MM.1S (cell line): ENCODE measurements at regions not wholly inside any gene's neighbourhood (a gene's known extent, or its start where the extent isn't known, plus 50 kb on each side); places are given as distances from the start of the nearest gene placed in this dataset.

Experiments used
- DNase-seq: peaks from one replicate; pipeline ENCODE4 v3.0.0-alpha.2; 2015
- H2AFZ ChIP-seq: fragments of 300-600 bp; sonication (generic); 2 replicates; pipeline ENCODE4 v1.6.0; 2016; ENCODE audit warnings: antibody characterized with exemption, low read length
- H3F3A ChIP-seq: fragments of 300-600 bp; sonication (generic); 2 replicates; pipeline ENCODE4 v1.6.1; 2016; ENCODE audit warnings: mild to moderate bottlenecking, antibody characterized with exemption, low read length, moderate library complexity, mixed read lengths; ENCODE audit not compliant: insufficient read depth
- H3K27ac ChIP-seq: fragments of 300-600 bp; sonication (generic); 2 replicates; pipeline ENCODE4 v1.5.1; 2016; ENCODE audit warnings: mild to moderate bottlenecking, low read length
- H3K27me3 ChIP-seq: fragments of 300-600 bp; sonication (generic); replicated peaks from 2 replicates; pipeline ENCODE4 v1.6.0; 2016; ENCODE audit warnings: low read length; ENCODE audit not compliant: insufficient read depth
- H3K36me3 ChIP-seq: fragments of 300-600 bp; sonication (generic); replicated peaks from 2 replicates; pipeline ENCODE4 v1.6.1; 2016; ENCODE audit warnings: mild to moderate bottlenecking, low read length, mixed read lengths; ENCODE audit not compliant: insufficient read depth
- H3K4me1 ChIP-seq: fragments of 300-600 bp; sonication (generic); 2 replicates; pipeline ENCODE4 v1.6.1; 2016; ENCODE audit warnings: low read length, mixed read lengths
- H3K4me2 ChIP-seq: fragments of 300-600 bp; sonication (generic); 2 replicates; pipeline ENCODE4 v1.6.0; 2016; ENCODE audit warnings: low read depth, low read length
- H3K4me3 ChIP-seq: fragments of 300-600 bp; sonication (generic); 2 replicates; pipeline ENCODE4 v1.5.1; 2016; ENCODE audit warnings: low read length, mixed read lengths
- H3K79me2 ChIP-seq: fragments of 300-600 bp; sonication (generic); 2 replicates; pipeline ENCODE4 v1.6.1; 2016; ENCODE audit warnings: mixed run types, low read length, mixed read lengths
- H3K9ac ChIP-seq: fragments of 300-600 bp; sonication (generic); 2 replicates; pipeline ENCODE4 v1.6.1; 2016; ENCODE audit warnings: low read length, mixed read lengths
- H3K9me2 ChIP-seq: fragments of 300-600 bp; sonication (generic); replicated peaks from 2 replicates; pipeline ENCODE4 v1.6.1; 2016; ENCODE audit warnings: mild to moderate bottlenecking, low read length, mixed read lengths; ENCODE audit not compliant: insufficient read depth
- H3K9me3 ChIP-seq: fragments of 300-600 bp; sonication (generic); replicated peaks from 2 replicates; pipeline ENCODE4 v1.6.1; 2016; ENCODE audit warnings: mild to moderate bottlenecking, low read length, mixed read lengths; ENCODE audit not compliant: insufficient read depth
- H4K20me1 ChIP-seq: fragments of 300-600 bp; sonication (generic); 2 replicates; pipeline ENCODE4 v1.6.1; 2016; ENCODE audit warnings: mild to moderate bottlenecking, low read length, moderate library complexity, mixed read lengths; ENCODE audit not compliant: insufficient read depth
- CTCF ChIP-seq: fragments of 300-600 bp; sonication (generic); IDR thresholded peaks from 2 replicates; pipeline ENCODE4 v1.5.1; 2016; ENCODE audit warnings: antibody characterized with exemption, low read length, mixed read lengths
- EZH2 ChIP-seq: fragments of 300-600 bp; sonication (generic); optimal IDR thresholded peaks from 2 replicates; pipeline ENCODE3; 2017; ENCODE audit warnings: low read depth, mild to moderate bottlenecking, antibody characterized with exemption, low read length, mixed read lengths
- EZH2phosphoT487 ChIP-seq: fragments of 300-600 bp; sonication (generic); IDR thresholded peaks from 2 replicates; pipeline ENCODE4 v1.6.1; 2018; ENCODE audit warnings: antibody characterized with exemption, low read length

- no peak overlapping the region for H3K4me3 ChIP-seq
- H3F3A ChIP-seq: peaks cover 7% of the 10 kb centered on the region; the same call in 1 of the 2 replicates
- H3K79me2 ChIP-seq: no peaks in the 10 kb centered on the region
- H4K20me1 ChIP-seq: no peaks in the 10 kb centered on the region
- no peak overlapping the region for H3K27ac ChIP-seq
- no peak overlapping the region for H3K4me2 ChIP-seq
- H3K36me3 ChIP-seq: no peaks in the 10 kb centered on the region
- H3K9me3 ChIP-seq: no peaks in the 10 kb centered on the region
- peaks cover 41% of the 10 kb centered on the region for H3K4me1 ChIP-seq
- no peak for DNase-seq
- no peak overlapping the region for H2AFZ ChIP-seq
- H3K27me3 ChIP-seq: no peaks in the 10 kb centered on the region
- H3K9ac ChIP-seq: no peak overlapping the region
- no peaks in the 10 kb centered on the region for H3K9me2 ChIP-seq
- no peak for TF ChIP-seq EZH2
- no peak for TF ChIP-seq CTCF
- TF ChIP-seq EZH2phosphoT487: no peak
Measured at GRCh38 chr6:105794870-105795269, 291.3 kb upstream of the PRDM1 start.

GRCh38 chr6:105794239-105794638 is 291.9 kb upstream of the PRDM1 start:
- H3K9me2 ChIP-seq: no peaks in the 10 kb centered on the region
- DNase-seq: no peak
- H4K20me1 ChIP-seq: no peaks in the 10 kb centered on the region
- peaks cover 41% of the 10 kb centered on the region for H3K4me1 ChIP-seq
- H3K9ac ChIP-seq: no peak overlapping the region
- H3K27me3 ChIP-seq: no peaks in the 10 kb centered on the region
- H3K9me3 ChIP-seq: no peaks in the 10 kb centered on the region
- no peaks in the 10 kb centered on the region for H3K79me2 ChIP-seq
- H3K4me3 ChIP-seq: no peak overlapping the region
- H3K27ac ChIP-seq: no peak overlapping the region
- H2AFZ ChIP-seq: no peak overlapping the region
- TF ChIP-seq EZH2phosphoT487: no peak
- TF ChIP-seq CTCF: no peak
- no peak for TF ChIP-seq EZH2
- H3K36me3 ChIP-seq: no peaks in the 10 kb centered on the region
- H3F3A ChIP-seq: peaks cover 7% of the 10 kb centered on the region; the same call in 1 of the 2 replicates
- peak overlapping the region; percentile 5; the same call in 1 of the 2 replicates for H3K4me2 ChIP-seq

GRCh38 chr6:105793130-105793529 is 293.0 kb upstream of the PRDM1 start:
- Histone ChIP-seq H3K36me3 (no peaks in the 10 kb centered on the region), H3K79me2 (no peaks in the 10 kb centered on the region), H3K4me3 (no peak overlapping the region), H4K20me1 (no peaks in the 10 kb centered on the region), H3K27ac (no peak overlapping the region), H2AFZ (no peak overlapping the region), H3F3A (peaks cover 7% of the 10 kb centered on the region; the same call in 1 of the 2 replicates), H3K9ac (no peak overlapping the region), H3K9me2 (no peaks in the 10 kb centered on the region), H3K27me3 (no peaks in the 10 kb centered on the region), H3K4me2 (peak overlapping the region; percentile 4; the same call in 1 of the 2 replicates), H3K4me1 (peaks cover 43% of the 10 kb centered on the region), H3K9me3 (no peaks in the 10 kb centered on the region)
- DNase-seq: peak; percentile 56
- peak; percentile 32 for TF ChIP-seq CTCF
- no peak for TF ChIP-seq EZH2
